ENCODE measurements at regions not wholly inside any gene's neighbourhood (a gene's known extent, or its start where the extent isn't known, plus 50 kb on each side); places are given as distances from the start of the nearest gene placed in this dataset.

DNA sequence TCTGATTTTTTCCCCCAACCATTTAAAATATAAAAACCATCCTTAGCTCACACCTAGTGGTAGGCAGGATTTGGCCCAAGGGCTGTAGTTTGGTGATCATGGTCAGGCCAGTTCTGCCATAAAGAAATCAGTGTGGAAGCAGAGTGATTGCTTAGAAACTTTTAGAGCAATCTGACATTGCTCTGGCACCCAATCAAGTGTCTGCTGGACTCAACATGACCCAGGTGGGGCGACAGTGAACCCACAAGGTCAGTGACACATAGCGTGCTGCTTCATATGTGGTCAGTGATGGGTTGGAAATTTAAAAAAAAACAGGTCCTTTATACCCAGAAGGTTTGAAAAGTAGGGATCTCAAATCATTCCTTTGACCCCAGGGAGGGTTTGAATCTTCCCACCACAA lies 107.9 kb downstream of the BANF2 start:
- TF ChIP-seq, protein P1, sequence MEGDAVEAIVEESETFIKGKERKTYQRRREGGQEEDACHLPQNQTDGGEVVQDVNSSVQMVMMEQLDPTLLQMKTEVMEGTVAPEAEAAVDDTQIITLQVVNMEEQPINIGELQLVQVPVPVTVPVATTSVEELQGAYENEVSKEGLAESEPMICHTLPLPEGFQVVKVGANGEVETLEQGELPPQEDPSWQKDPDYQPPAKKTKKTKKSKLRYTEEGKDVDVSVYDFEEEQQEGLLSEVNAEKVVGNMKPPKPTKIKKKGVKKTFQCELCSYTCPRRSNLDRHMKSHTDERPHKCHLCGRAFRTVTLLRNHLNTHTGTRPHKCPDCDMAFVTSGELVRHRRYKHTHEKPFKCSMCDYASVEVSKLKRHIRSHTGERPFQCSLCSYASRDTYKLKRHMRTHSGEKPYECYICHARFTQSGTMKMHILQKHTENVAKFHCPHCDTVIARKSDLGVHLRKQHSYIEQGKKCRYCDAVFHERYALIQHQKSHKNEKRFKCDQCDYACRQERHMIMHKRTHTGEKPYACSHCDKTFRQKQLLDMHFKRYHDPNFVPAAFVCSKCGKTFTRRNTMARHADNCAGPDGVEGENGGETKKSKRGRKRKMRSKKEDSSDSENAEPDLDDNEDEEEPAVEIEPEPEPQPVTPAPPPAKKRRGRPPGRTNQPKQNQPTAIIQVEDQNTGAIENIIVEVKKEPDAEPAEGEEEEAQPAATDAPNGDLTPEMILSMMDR (IDR thresholded peaks at IDR 0.05): no peak
- TF ChIP-seq EZH2 (IDR thresholded peaks at IDR 0.05; ENCODE audit: borderline replicate concordance, insufficient read depth, low read depth, low read length, poor library complexity, severe bottlenecking): no peak
